Karpas-422 (cell line): ENCODE measurements at regions not wholly inside any gene's neighbourhood (a gene's known extent, or its start where the extent isn't known, plus 50 kb on each side); places are given as distances from the start of the nearest gene placed in this dataset.
"Not testable (repeated sequence)": the region's sequence is repeated elsewhere in the genome, so short reads cannot be mapped to it uniquely, and the experiment has no call there.

ENCODE experiments used
- DNase-seq: peaks from one replicate; pipeline ENCODE4 v3.0.0-alpha.2; 2015
- H2AFZ ChIP-seq: fragments of 200-600 bp; sonication (generic); 2 replicates; pipeline ENCODE4 v1.6.1; 2014; ENCODE audit warnings: antibody characterized with exemption, low read length, mixed read lengths
- H3K27ac ChIP-seq: fragments of 200-600 bp; sonication (generic); 2 replicates; pipeline ENCODE4 v1.5.1; 2014; ENCODE audit warnings: mild to moderate bottlenecking, low read length, moderate library complexity
- H3K27me3 ChIP-seq: fragments of 200-600 bp; sonication (generic); 2 replicates; pipeline ENCODE4 v1.6.1; 2014; ENCODE audit warnings: low read length, mixed read lengths
- H3K36me3 ChIP-seq: fragments of 200-600 bp; sonication (generic); 2 replicates; pipeline ENCODE4 v1.6.1; 2014; ENCODE audit warnings: low read length, mixed read lengths; ENCODE audit not compliant: insufficient read depth
- H3K4me1 ChIP-seq: fragments of 200-600 bp; sonication (generic); 2 replicates; pipeline ENCODE4 v1.6.1; 2014; ENCODE audit warnings: mild to moderate bottlenecking, low read length, mixed read lengths
- H3K4me2 ChIP-seq: fragments of 200-600 bp; sonication (generic); 2 replicates; pipeline ENCODE4 v1.6.1; 2014; ENCODE audit warnings: low read length, low read depth, mild to moderate bottlenecking; ENCODE audit not compliant: poor library complexity, severe bottlenecking
- H3K4me3 ChIP-seq: fragments of 200-600 bp; sonication (generic); 2 replicates; pipeline ENCODE4 v1.5.1; 2014; ENCODE audit warnings: mild to moderate bottlenecking, antibody characterized with exemption, low read length, mixed read lengths
- H3K79me2 ChIP-seq: fragments of 200-600 bp; sonication (generic); 2 replicates; pipeline ENCODE4 v1.6.1; 2014; ENCODE audit warnings: mild to moderate bottlenecking, low read length, mixed read lengths
- H3K9ac ChIP-seq: fragments of 200-600 bp; sonication (generic); 2 replicates; pipeline ENCODE4 v1.6.0; 2014; ENCODE audit warnings: low read length
- H3K9me2 ChIP-seq: fragments of 200-600 bp; sonication (generic), shearing (Covaris generic); replicated peaks from 2 replicates; pipeline ENCODE4 v1.6.0; 2014; ENCODE audit warnings: mild to moderate bottlenecking, low read length, moderate library complexity; ENCODE audit not compliant: insufficient read depth
- H3K9me3 ChIP-seq: fragments of 300-700, 200-600 bp; sonication (generic); 2 replicates; pipeline ENCODE4 v1.6.1; 2014; ENCODE audit warnings: low read length, mixed read lengths
- H4K20me1 ChIP-seq: fragments of 200-600 bp; sonication (generic); 2 replicates; pipeline ENCODE4 v1.6.1; 2014; ENCODE audit warnings: mild to moderate bottlenecking, antibody characterized with exemption, low read length, low read depth; ENCODE audit not compliant: insufficient read depth

GRCh38 chr12:87038098-87038497 lies 781.9 kb upstream of the MGAT4C start:
- Histone ChIP-seq H2AFZ (no peak overlapping the region), H3K9me2 (no peaks in the 10 kb centered on the region), H3K9me3 (peaks cover 33% of the 10 kb centered on the region), H3K4me3 (no peak overlapping the region), H3K4me1 (no peaks in the 10 kb centered on the region), H3K4me2 (no peak overlapping the region), H3K79me2 (no peaks in the 10 kb centered on the region), H3K27ac (no peak overlapping the region), H3K36me3 (no peaks in the 10 kb centered on the region), H3K27me3 (no peaks in the 10 kb centered on the region), H4K20me1 (no peaks in the 10 kb centered on the region), H3K9ac (no peak overlapping the region)
- no peak for DNase-seq

- Histone ChIP-seq H2AFZ (no peak overlapping the region), H3K4me1 (no peaks in the 10 kb centered on the region), H3K9ac (no peak overlapping the region), H3K9me3 (peaks cover 27% of the 10 kb centered on the region), H4K20me1 (no peaks in the 10 kb centered on the region), H3K9me2 (no peaks in the 10 kb centered on the region), H3K79me2 (no peaks in the 10 kb centered on the region), H3K36me3 (no peaks in the 10 kb centered on the region), H3K27me3 (no peaks in the 10 kb centered on the region), H3K27ac (no peak overlapping the region), H3K4me2 (no peak overlapping the region), H3K4me3 (no peak overlapping the region)
- DNase-seq = no peak
These were observed 769.8 kb upstream of the MGAT4C start for GRCh38 chr12:87025976-87026375.

- H3K36me3 ChIP-seq = no peaks in the 10 kb centered on the region
- no peaks in the 10 kb centered on the region for H3K4me1 ChIP-seq
- H3K27ac ChIP-seq = no peak overlapping the region
- no peak for DNase-seq
- no peaks in the 10 kb centered on the region for H3K27me3 ChIP-seq
- H3K9me2 ChIP-seq = no peaks in the 10 kb centered on the region
- no peak overlapping the region for H3K4me3 ChIP-seq
- H3K9me3 ChIP-seq = peaks cover 33% of the 10 kb centered on the region
- no peaks in the 10 kb centered on the region for H3K79me2 ChIP-seq
- no peaks in the 10 kb centered on the region for H4K20me1 ChIP-seq
- H3K9ac ChIP-seq = no peak overlapping the region
- H2AFZ ChIP-seq = no peak overlapping the region
- H3K4me2 ChIP-seq = no peak overlapping the region
These were observed 765.2 kb upstream of the MGAT4C start for GRCh38 chr12:87021400-87021799.

DNA sequence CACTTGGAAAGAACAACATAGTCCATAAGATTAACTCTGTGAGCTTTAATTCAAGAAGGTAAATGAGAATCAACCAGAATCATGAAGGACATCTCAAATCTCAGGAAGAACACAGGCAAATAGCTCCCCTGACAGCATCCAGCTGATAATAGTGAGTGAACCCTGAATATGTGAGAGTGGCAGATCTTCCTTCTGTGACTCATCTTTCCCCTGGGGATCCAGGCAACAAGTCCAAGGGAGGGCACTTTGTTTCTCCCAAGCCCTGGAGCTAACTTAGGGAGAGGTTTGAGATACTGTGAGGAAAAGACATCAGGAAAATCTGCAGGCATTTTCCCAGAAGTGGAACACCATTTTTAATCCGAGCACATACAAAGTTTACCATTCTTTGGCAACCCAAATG lies 763.9 kb upstream of the MGAT4C start:
- DNase-seq = no peak
- Histone ChIP-seq H4K20me1 (no peaks in the 10 kb centered on the region), H3K4me1 (no peaks in the 10 kb centered on the region), H3K27me3 (no peaks in the 10 kb centered on the region), H3K4me3 (no peak overlapping the region), H3K9me3 (peaks cover 35% of the 10 kb centered on the region), H3K79me2 (no peaks in the 10 kb centered on the region), H3K36me3 (no peaks in the 10 kb centered on the region), H3K4me2 (no peak overlapping the region), H3K9ac (no peak overlapping the region), H3K9me2 (no peaks in the 10 kb centered on the region), H3K27ac (no peak overlapping the region), H2AFZ (no peak overlapping the region)

DNA sequence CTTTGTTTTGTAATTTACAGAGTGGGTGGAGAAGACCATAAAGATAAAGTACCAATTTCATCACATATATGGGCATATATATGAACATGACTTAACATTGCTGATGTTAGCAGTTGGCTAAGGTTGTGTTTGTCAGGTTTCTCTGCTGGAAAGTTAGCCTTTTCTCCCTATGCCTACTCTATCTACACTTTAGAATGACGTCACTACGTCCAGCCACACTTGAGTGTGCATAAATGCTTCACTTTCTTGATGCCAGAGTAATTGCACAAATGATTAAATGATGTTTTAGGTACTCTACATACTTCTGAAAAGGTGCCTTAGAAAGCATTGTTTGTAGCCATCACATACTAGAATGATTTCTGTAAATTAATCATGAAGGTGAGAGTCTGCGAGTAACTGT lies 759.2 kb upstream of the MGAT4C start:
- no peak overlapping the region for H3K9ac ChIP-seq

GRCh38 chr12:87008785-87009384 lies 752.7 kb upstream of the MGAT4C start:
- Histone ChIP-seq H3K4me1 (no peaks in the 10 kb centered on the region), H3K4me3 (no peak overlapping the region), H3K9ac (no peak overlapping the region), H2AFZ (no peak overlapping the region), H4K20me1 (no peaks in the 10 kb centered on the region), H3K79me2 (no peaks in the 10 kb centered on the region), H3K27me3 (no peaks in the 10 kb centered on the region), H3K4me2 (no peak overlapping the region), H3K36me3 (no peaks in the 10 kb centered on the region), H3K9me2 (no peaks in the 10 kb centered on the region), H3K9me3 (peaks cover 30% of the 10 kb centered on the region), H3K27ac (no peak overlapping the region)
- no peak for DNase-seq

More for the DNA sequence above, 759.2 kb upstream of the MGAT4C start:
- H3K9me2 ChIP-seq = no peaks in the 10 kb centered on the region
- H3K4me1 ChIP-seq = no peaks in the 10 kb centered on the region
- H4K20me1 ChIP-seq = no peaks in the 10 kb centered on the region
- H3K4me3 ChIP-seq = no peak overlapping the region
- no peak for DNase-seq
- no peak overlapping the region for H2AFZ ChIP-seq
- H3K9me3 ChIP-seq = peaks cover 25% of the 10 kb centered on the region
- H3K79me2 ChIP-seq = no peaks in the 10 kb centered on the region
- H3K27me3 ChIP-seq = no peaks in the 10 kb centered on the region
- no peak overlapping the region for H3K27ac ChIP-seq
- H3K4me2 ChIP-seq = no peak overlapping the region
- no peaks in the 10 kb centered on the region for H3K36me3 ChIP-seq

DNA sequence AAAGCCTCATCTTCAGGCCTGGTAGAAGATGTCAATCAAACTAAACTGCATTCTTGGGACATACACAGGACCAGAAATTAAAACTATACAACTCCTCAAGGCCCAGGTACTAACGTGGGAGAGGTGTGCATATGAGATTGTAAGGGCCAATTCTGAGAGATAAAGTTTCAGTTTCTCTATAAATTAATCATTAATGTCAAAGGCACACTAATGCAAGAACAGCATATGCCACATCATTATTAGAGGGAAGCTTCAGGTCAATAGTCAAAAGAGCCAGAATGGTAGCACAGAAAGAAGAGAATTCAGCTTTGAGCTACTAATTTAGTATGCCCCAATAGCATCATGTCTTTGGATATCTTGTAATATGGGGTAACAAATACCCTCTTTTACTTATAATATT lies 744.9 kb upstream of the MGAT4C start:
- no peaks in the 10 kb centered on the region for H3K36me3 ChIP-seq
- H4K20me1 ChIP-seq = no peaks in the 10 kb centered on the region
- no peaks in the 10 kb centered on the region for H3K79me2 ChIP-seq
- no peaks in the 10 kb centered on the region for H3K9me2 ChIP-seq
- H3K27me3 ChIP-seq = no peaks in the 10 kb centered on the region
- H3K4me3 ChIP-seq = no peak overlapping the region
- no peak for DNase-seq
- H3K9me3 ChIP-seq = peaks cover 25% of the 10 kb centered on the region
- no peak overlapping the region for H3K27ac ChIP-seq
- H3K9ac ChIP-seq = no peak overlapping the region
- no peaks in the 10 kb centered on the region for H3K4me1 ChIP-seq
- H2AFZ ChIP-seq = no peak overlapping the region
- no peak overlapping the region for H3K4me2 ChIP-seq

- no peak overlapping the region for H2AFZ ChIP-seq
These were observed 729.1 kb upstream of the MGAT4C start for GRCh38 chr12:86985298-86985697.

DNA sequence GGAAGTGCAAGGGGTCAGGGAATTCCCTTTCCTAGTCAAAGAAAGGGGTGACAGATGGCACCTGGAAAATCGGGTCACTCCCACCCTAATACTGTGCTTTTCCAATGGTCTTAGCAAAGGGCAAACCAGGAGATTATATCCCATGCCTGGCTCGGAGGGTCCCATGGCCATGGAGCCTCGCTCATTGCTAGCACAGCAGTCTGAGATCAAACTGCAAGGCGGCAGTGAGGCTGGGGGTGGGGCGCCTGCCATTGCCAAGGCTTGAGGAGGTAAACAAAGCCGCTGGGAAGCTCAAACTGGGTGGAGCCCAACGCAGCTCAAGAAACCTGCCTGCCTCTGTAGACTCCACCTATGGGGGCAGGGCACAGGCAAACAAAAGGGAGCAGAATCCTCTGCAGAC lies 714.4 kb upstream of the MGAT4C start:
- not testable (repeated sequence) for H4K20me1 ChIP-seq, H3K4me2 ChIP-seq, H3K9me2 ChIP-seq, DNase-seq, H3K27me3 ChIP-seq, H3K79me2 ChIP-seq, H3K36me3 ChIP-seq, H3K27ac ChIP-seq, H3K4me1 ChIP-seq, H3K9ac ChIP-seq, H3K4me3 ChIP-seq, H2AFZ ChIP-seq
- H3K9me3 ChIP-seq = peaks cover 13% of the 10 kb centered on the region

More at GRCh38 chr12:86985298-86985697, 729.1 kb upstream of the MGAT4C start:
- Histone ChIP-seq H3K9ac (no peak overlapping the region), H3K4me2 (no peak overlapping the region), H4K20me1 (no peaks in the 10 kb centered on the region), H3K27ac (no peak overlapping the region), H3K79me2 (no peaks in the 10 kb centered on the region), H3K36me3 (no peaks in the 10 kb centered on the region), H3K27me3 (no peaks in the 10 kb centered on the region), H3K4me3 (no peak overlapping the region), H3K9me2 (no peaks in the 10 kb centered on the region), H3K4me1 (no peaks in the 10 kb centered on the region), H3K9me3 (peaks cover 22% of the 10 kb centered on the region; the same call in 1 of the 2 replicates)
- DNase-seq = no peak
